ENCODE measurements at regions not wholly inside any gene's neighbourhood (a gene's known extent, or its start where the extent isn't known, plus 50 kb on each side); places are given as distances from the start of the nearest gene placed in this dataset.
"Not testable (repeated sequence)": the region's sequence is repeated elsewhere in the genome, so short reads cannot be mapped to it uniquely, and the experiment has no call there.

GRCh38 chr6:164749221-164750064 lies 560.0 kb downstream of the C6orf118 start:
- H3K36me3 Mint-ChIP-seq (ENCODE audit: low read depth) = no peaks in the 10 kb centered on the region
- H3K9me3 Mint-ChIP-seq = peaks cover 76% of the 10 kb centered on the region
- no peak overlapping the region for H3K4me3 Mint-ChIP-seq
- no peaks in the 10 kb centered on the region for H3K4me1 Mint-ChIP-seq (ENCODE audit: low read depth)
- H3K27ac Mint-ChIP-seq = no peak overlapping the region
- intact Hi-C loops (cut with micrococcal nuclease) = no loop called here
- H3K27me3 Mint-ChIP-seq = no peaks in the 10 kb centered on the region

- no peak overlapping the region for H3K27ac Mint-ChIP-seq
- H3K27me3 Mint-ChIP-seq = no peaks in the 10 kb centered on the region
- intact Hi-C loops (cut with micrococcal nuclease) = no loop called here
- H3K4me1 Mint-ChIP-seq (ENCODE audit: low read depth) = no peaks in the 10 kb centered on the region
- no peak overlapping the region for H3K4me3 Mint-ChIP-seq
- peaks cover 86% of the 10 kb centered on the region for H3K9me3 Mint-ChIP-seq
- H3K36me3 Mint-ChIP-seq (ENCODE audit: low read depth) = no peaks in the 10 kb centered on the region
Observed at GRCh38 chr6:164744301-164744700, 565.1 kb downstream of the C6orf118 start.

- Mint-ChIP-seq H3K4me1 (ENCODE audit: low read depth) (no peaks in the 10 kb centered on the region), H3K4me3 (no peak overlapping the region), H3K27ac (no peak overlapping the region), H3K36me3 (ENCODE audit: low read depth) (no peaks in the 10 kb centered on the region), H3K9me3 (peaks cover 86% of the 10 kb centered on the region), H3K27me3 (no peaks in the 10 kb centered on the region)
- intact Hi-C loops (cut with micrococcal nuclease) = no loop called here
Observed at GRCh38 chr6:164741938-164742451, 567.4 kb downstream of the C6orf118 start.

GRCh38 chr6:164736090-164736489 lies 573.3 kb downstream of the C6orf118 start:
- intact Hi-C loops (cut with micrococcal nuclease); H3K27ac Mint-ChIP-seq; H3K4me3 Mint-ChIP-seq; H3K4me1 Mint-ChIP-seq (ENCODE audit: low read depth); H3K27me3 Mint-ChIP-seq; H3K36me3 Mint-ChIP-seq (ENCODE audit: low read depth): not testable (repeated sequence)
- H3K9me3 Mint-ChIP-seq = peaks cover 56% of the 10 kb centered on the region

- intact Hi-C loops (cut with micrococcal nuclease) = no loop called here
- Mint-ChIP-seq H3K4me1 (ENCODE audit: low read depth) (no peaks in the 10 kb centered on the region), H3K9me3 (peaks cover 40% of the 10 kb centered on the region), H3K36me3 (ENCODE audit: low read depth) (no peaks in the 10 kb centered on the region), H3K27ac (no peak overlapping the region), H3K27me3 (no peaks in the 10 kb centered on the region), H3K4me3 (no peak overlapping the region)
Observed at GRCh38 chr6:164731539-164731938, 577.9 kb downstream of the C6orf118 start.

- no peaks in the 10 kb centered on the region for H3K4me1 Mint-ChIP-seq (ENCODE audit: low read depth)
- no peak overlapping the region for H3K27ac Mint-ChIP-seq
- H3K27me3 Mint-ChIP-seq = no peaks in the 10 kb centered on the region
- intact Hi-C loops (cut with micrococcal nuclease) = no loop called here
- H3K4me3 Mint-ChIP-seq = no peak overlapping the region
- peaks cover 28% of the 10 kb centered on the region for H3K9me3 Mint-ChIP-seq
- no peaks in the 10 kb centered on the region for H3K36me3 Mint-ChIP-seq (ENCODE audit: low read depth)
Observed at GRCh38 chr6:164721460-164721859, 587.9 kb downstream of the C6orf118 start.

GRCh38 chr6:164700497-164700896 lies 608.9 kb downstream of the C6orf118 start:
- Mint-ChIP-seq H3K27ac (no peak overlapping the region), H3K9me3 (peaks cover 58% of the 10 kb centered on the region), H3K36me3 (ENCODE audit: low read depth) (no peaks in the 10 kb centered on the region), H3K4me1 (ENCODE audit: low read depth) (no peaks in the 10 kb centered on the region), H3K27me3 (no peaks in the 10 kb centered on the region), H3K4me3 (no peak overlapping the region)
- intact Hi-C loops (cut with micrococcal nuclease) = no loop called here

- Mint-ChIP-seq H3K27me3 (no peaks in the 10 kb centered on the region), H3K36me3 (ENCODE audit: low read depth) (no peaks in the 10 kb centered on the region), H3K4me1 (ENCODE audit: low read depth) (no peaks in the 10 kb centered on the region), H3K4me3 (no peak overlapping the region), H3K27ac (no peak overlapping the region), H3K9me3 (peaks cover 44% of the 10 kb centered on the region)
- intact Hi-C loops (cut with micrococcal nuclease) = no loop called here
Observed at GRCh38 chr6:164695896-164696295, 613.5 kb downstream of the C6orf118 start.

- intact Hi-C loops (cut with micrococcal nuclease) = no loop called here
- no peaks in the 10 kb centered on the region for H3K36me3 Mint-ChIP-seq (ENCODE audit: low read depth)
- H3K4me1 Mint-ChIP-seq (ENCODE audit: low read depth) = no peaks in the 10 kb centered on the region
- peaks cover 43% of the 10 kb centered on the region for H3K9me3 Mint-ChIP-seq
- no peak overlapping the region for H3K27ac Mint-ChIP-seq
- H3K4me3 Mint-ChIP-seq = no peak overlapping the region
- no peaks in the 10 kb centered on the region for H3K27me3 Mint-ChIP-seq
Observed at GRCh38 chr6:164694386-164694785, 615.0 kb downstream of the C6orf118 start.

- Mint-ChIP-seq H3K27me3 (no peaks in the 10 kb centered on the region), H3K4me3 (no peak overlapping the region), H3K9me3 (peaks cover 38% of the 10 kb centered on the region), H3K36me3 (ENCODE audit: low read depth) (no peaks in the 10 kb centered on the region), H3K27ac (no peak overlapping the region), H3K4me1 (ENCODE audit: low read depth) (no peaks in the 10 kb centered on the region)
- intact Hi-C loops (cut with micrococcal nuclease) = no loop called here
Observed at GRCh38 chr6:164693944-164694343, 615.5 kb downstream of the C6orf118 start.

- H3K4me3 Mint-ChIP-seq = no peak overlapping the region
- H3K9me3 Mint-ChIP-seq = peaks cover 30% of the 10 kb centered on the region
- H3K27me3 Mint-ChIP-seq = no peaks in the 10 kb centered on the region
- no peaks in the 10 kb centered on the region for H3K4me1 Mint-ChIP-seq (ENCODE audit: low read depth)
- intact Hi-C loops (cut with micrococcal nuclease) = no loop called here
- no peak overlapping the region for H3K27ac Mint-ChIP-seq
- H3K36me3 Mint-ChIP-seq (ENCODE audit: low read depth) = no peaks in the 10 kb centered on the region
Observed at GRCh38 chr6:164692772-164693510, 616.5 kb downstream of the C6orf118 start.

- H3K4me3 Mint-ChIP-seq = no peak overlapping the region
- no peak overlapping the region for H3K27ac Mint-ChIP-seq
- H3K36me3 Mint-ChIP-seq (ENCODE audit: low read depth) = no peaks in the 10 kb centered on the region
- H3K9me3 Mint-ChIP-seq = peaks cover 22% of the 10 kb centered on the region
- H3K27me3 Mint-ChIP-seq = no peaks in the 10 kb centered on the region
- H3K4me1 Mint-ChIP-seq (ENCODE audit: low read depth) = no peaks in the 10 kb centered on the region
- intact Hi-C loops (cut with micrococcal nuclease) = no loop called here
Observed at GRCh38 chr6:164690702-164691500, 618.5 kb downstream of the C6orf118 start.

GRCh38 chr6:164690241-164690640 lies 619.2 kb downstream of the C6orf118 start:
- no peaks in the 10 kb centered on the region for H3K27me3 Mint-ChIP-seq
- H3K27ac Mint-ChIP-seq = no peak overlapping the region
- H3K36me3 Mint-ChIP-seq (ENCODE audit: low read depth) = no peaks in the 10 kb centered on the region

GRCh38 chr6:164665328-164665727 lies 644.1 kb downstream of the C6orf118 start:
- intact Hi-C loops (cut with micrococcal nuclease) = no loop called here
- H3K36me3 Mint-ChIP-seq (ENCODE audit: low read depth) = no peaks in the 10 kb centered on the region
- H3K4me3 Mint-ChIP-seq = no peak overlapping the region
- H3K27me3 Mint-ChIP-seq = no peaks in the 10 kb centered on the region
- H3K27ac Mint-ChIP-seq = no peak overlapping the region
- no peaks in the 10 kb centered on the region for H3K4me1 Mint-ChIP-seq (ENCODE audit: low read depth)
- H3K9me3 Mint-ChIP-seq = peaks cover 42% of the 10 kb centered on the region

More at GRCh38 chr6:164690241-164690640, 619.2 kb downstream of the C6orf118 start:
- no peaks in the 10 kb centered on the region for H3K4me1 Mint-ChIP-seq (ENCODE audit: low read depth)
- intact Hi-C loops (cut with micrococcal nuclease) = no loop called here
- peaks cover 18% of the 10 kb centered on the region for H3K9me3 Mint-ChIP-seq
- H3K4me3 Mint-ChIP-seq = no peak overlapping the region
